GM20431 (cell line): ENCODE measurements at regions not wholly inside any gene's neighbourhood (a gene's known extent, or its start where the extent isn't known, plus 50 kb on each side); places are given as distances from the start of the nearest gene placed in this dataset.
"Not testable (repeated sequence)": the region's sequence is repeated elsewhere in the genome, so short reads cannot be mapped to it uniquely, and the experiment has no call there.

Experiments
- in situ Hi-C: fragments of 300-500 bp; cut with MseI, MboI; formaldehyde crosslinking; loops from one replicate; pipeline ENCODE4 v1.15.0; 2020; ENCODE audit warnings: low sequenced_read_pairs; ENCODE audit not compliant: unreplicated experiment

DNA sequence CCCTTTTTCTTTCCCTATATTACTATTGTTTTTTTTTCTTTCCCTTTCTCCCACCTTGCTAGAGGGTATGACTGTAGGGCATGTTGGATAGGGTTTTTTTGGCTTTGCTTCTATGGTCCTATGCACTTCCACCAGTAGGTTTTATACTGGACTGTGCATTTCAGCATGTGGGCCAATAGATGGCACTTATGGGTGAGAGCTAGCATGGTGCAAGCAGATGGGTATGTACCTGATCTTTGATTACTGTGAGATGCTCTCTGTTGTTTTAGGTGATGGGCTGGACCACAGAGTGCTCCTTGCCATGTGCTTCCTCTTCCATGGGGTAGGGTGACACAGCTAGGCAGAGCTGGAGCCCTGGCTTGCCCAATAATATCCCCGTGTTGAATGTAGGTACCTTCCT lies 128.5 kb upstream of the CHD6 start:
- in situ Hi-C loops: loop anchor here (25.0 kb wide), 3 partner anchors 291 to 1666 kb away; partner anchors contain the start of gene PTPRT

DNA sequence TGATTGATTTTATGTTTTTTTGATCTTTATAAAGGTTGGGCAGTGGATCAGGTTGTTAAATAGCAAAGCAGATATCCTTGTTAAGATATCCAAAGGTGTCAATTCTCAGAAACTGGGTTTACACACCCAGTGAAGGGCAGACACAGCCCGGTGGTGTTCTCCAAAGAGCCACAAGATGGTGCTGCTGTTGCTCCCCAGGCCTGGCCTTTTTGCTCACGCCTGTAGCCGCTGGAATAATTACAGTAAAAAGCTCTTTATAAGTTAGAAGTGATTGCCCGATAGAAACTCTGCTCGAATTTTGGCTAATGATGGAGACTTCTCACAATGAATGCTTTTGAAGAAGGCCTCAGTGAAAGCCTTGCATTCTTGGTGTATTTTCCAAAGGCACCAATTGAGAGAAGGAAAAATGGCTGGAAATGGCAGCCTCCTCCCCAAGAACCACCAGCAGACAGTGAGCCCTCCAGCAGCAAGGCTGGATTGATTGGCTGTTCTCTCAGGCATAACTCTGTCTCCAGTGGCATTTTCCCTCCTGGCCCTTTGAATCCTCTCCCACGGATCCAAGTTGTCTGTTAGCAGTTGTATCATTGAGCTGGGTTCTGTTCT lies 120.5 kb upstream of the CHD6 start:
- in situ Hi-C loops: loop anchor here (25.0 kb wide), 3 partner anchors 299 to 1674 kb away; partner anchors contain the start of gene PTPRT

DNA sequence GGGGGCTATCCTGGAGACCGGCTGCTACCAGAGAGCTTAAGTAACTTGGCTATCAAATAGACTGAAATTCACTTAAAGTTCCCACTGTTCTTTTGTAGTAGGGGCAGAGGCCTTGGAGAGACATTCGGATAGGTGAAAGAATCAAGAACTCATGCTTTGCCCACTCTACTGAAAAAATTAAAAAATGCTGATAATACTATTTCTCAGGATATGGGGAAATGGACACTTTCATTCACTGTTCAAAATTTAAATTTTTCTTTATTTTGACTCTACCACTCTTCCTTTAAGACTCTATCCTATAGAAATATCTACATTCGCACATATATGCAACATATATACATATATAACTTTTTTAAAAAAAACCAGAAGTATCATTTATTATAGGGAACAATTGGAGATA lies 117.8 kb upstream of the CHD6 start:
- in situ Hi-C loops: loop anchor here (25.0 kb wide), 3 partner anchors 301 to 1676 kb away; partner anchors contain the start of gene PTPRT

DNA sequence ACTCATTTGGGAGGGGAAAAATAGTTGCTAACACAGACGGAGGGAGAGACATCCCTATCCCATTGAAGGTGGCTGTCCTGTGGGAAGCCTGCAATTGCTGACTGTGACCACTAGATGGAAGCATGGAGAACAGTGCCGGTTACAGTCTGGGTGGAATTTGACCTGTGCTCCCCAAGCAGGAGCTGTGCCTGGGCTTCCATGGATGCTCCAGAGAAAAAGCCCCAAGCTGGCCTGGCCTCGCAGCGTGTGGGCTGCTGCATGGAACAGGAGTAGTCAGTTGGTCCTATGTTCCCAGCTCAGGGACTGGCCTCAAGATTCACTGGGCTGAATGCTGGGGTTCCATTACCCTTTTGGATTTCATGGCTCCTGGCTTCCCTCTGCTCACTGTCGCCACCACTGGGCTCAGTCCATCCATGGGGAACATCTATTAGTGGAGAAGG lies 116.3 kb upstream of the CHD6 start:
- in situ Hi-C loops: loop anchor here (25.0 kb wide), 3 partner anchors 303 to 1678 kb away; partner anchors contain the start of gene PTPRT

DNA sequence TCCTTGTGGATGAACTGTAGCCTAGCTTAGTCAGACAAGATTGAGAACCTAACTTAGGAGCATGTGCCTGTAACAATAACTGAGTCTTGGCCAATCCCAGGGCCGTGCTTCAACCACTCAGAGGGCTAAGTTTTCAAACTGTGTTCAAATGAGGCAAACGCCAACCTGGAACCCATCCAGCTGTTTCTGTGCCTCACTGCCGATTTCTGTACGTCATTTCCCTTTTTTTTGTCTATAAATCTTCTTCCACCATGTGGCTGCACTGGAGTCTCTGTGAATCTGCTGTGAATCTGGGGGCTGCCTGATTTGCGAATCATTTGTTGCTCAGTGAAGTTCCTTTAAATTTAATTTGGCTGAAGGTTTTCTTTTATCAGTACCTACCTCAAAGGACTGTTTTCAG lies 115.0 kb upstream of the CHD6 start:
- in situ Hi-C loops: loop anchor here (25.0 kb wide), 3 partner anchors 304 to 1679 kb away; partner anchors contain the start of gene PTPRT

DNA sequence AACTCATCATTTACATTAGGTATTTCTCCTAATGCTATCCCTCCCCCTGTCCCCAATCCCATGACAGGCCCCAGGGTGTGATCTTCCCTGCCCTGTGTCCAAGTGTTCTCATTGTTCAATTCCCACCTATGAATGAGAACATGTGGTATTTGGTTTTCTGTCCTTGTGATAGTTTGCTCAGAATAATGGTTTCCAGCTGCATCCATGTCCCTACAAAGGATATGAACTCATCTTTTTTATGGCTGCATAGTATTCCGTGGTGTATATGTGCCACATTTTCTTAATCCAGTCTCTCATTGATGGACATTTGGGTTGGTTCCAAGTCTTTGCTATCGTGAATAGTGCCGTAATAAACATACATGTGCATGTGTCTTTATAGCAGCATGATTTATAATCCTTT lies 113.0 kb upstream of the CHD6 start:
- in situ Hi-C loops: loop anchor here (25.0 kb wide), 3 partner anchors 306 to 1681 kb away; partner anchors contain the start of gene PTPRT

DNA sequence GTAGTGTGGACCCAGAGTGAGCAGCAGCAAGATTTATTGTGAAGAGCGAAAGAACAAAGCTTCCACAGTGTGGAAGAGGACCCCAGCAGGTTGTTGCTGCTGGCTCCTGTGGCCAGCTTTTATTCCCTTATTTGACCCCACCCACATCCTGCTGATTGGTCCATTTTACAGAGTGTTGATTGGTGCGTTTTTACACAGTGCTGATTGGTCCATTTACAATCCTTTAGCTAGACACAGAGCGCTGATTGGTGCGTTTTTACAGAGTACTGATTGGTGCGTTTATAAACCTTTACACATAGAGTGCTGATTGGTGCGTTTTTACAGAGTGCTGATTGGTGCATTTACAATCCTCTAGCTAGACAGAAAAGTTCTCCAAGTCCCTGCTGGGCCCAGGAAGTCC lies 109.5 kb upstream of the CHD6 start:
- in situ Hi-C loops: loop anchor here (25.0 kb wide), 3 partner anchors 310 to 1685 kb away; partner anchors contain the start of gene PTPRT

DNA sequence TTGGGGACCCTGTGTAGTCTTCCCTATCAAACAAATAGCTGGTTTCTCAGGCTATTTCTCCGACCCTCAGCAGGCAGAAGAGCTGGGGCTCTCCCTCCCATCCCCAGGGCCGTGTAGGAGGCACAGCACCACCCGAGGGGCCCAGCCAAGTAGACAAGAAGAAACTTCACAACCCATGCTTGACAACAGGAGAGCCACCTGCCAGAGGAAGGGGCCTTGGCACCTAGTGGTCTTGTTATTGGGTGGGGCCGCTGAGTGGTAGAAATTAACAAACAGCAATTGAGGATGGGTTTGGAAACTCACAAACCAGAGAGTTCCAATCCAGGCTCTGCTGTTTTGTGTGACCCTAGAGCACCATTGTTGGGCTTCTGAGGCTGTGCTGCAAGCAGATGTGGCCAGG lies 108.5 kb upstream of the CHD6 start:
- in situ Hi-C loops: loop anchor here (25.0 kb wide), 3 partner anchors 311 to 1686 kb away; partner anchors contain the start of gene PTPRT

DNA sequence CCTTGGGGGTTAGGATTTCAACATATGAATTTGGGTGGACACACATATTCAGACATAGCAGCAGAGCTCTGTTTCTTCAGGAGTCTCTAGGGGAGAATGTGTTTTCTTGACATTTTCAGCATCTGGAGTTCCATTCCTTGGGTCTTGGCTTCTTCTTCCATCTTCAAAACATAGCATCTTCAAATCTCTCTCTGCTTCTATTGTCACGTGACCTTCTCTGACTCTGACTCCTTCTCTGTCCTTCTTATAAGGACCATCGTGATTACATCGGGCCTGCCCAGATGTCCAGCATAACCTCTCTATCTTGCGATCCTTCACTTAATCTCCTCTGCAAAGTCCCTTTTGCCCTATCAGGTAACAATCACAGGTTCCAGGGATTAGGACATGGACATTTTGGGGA lies 101.0 kb upstream of the CHD6 start:
- in situ Hi-C loops: no loop called here

DNA sequence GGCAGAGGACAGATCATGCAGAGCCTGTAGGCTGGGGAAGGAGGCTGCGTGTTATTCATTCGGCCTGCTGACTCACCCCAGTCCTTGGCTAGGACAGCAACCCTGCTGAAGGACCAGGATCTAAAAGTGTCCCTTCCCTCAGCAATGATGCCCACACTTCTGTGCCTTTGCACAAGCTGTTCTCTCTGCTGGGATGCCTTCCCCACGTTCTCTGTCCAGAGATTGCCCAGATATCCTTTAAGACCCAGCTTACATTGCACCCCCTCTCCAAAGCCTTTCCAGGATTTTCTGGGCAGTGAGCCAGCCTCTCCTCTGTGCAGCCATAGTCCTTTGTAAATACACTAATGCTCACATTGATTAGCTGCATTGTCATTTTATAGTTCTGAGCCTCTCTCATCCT lies 99.3 kb upstream of the CHD6 start:
- in situ Hi-C loops: no loop called here

DNA sequence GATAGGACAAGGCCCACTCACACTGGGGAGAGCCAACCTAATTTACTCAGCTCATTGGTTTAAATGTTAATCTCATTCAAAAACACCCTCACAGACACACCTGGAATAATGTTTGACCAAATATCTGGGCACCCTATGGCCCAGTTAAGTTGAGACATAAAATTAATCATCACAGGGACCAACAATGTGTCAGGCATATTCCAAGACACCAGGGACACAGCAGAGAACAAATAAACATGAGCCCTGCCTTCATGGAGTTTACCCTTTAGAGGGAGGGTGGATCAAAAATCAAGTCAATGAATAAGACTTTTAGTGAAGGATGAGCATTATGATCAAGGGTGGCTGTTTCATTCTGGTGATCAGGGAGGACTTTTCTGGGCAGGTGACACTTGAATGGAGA lies 98.7 kb upstream of the CHD6 start:
- in situ Hi-C loops: no loop called here

DNA sequence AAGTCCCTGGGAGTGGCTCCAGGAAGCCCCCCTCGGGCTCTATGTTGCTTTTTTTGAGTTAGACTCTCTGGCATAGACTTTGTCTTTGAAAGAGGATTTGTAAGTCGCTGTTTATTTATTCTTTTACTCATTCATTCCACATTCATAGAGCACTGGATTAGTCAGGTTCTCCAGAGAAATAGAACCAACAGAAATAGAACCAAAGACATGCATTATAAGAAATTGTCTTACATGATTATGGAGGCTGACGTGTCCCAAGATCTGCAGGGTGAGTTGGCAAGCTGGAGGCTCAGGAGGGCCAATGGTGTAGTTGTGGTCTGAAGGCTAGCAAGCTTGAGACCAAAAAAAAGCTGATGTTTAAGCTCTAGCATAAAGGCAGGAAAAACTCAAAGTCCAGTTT lies 98.3 kb upstream of the CHD6 start:
- in situ Hi-C loops: no loop called here

DNA sequence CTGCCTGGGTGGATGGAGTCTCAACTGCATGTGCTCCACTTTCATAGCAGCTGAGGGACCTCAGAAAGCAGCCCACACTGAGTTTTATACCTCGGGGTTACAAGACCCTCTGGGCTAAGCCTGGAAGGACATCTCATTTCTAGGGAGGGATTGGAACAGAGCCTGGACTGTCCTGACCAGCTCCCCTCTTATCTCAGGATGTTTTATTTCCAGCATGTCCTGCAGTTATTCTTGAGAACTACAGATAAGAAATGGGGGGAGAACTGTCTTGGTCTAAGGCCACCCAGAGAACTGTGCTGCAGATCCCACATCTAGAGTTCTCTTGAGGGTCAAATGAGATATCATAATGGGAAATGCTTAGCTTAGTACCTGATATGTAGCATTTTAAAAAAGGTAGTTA lies 97.3 kb upstream of the CHD6 start:
- in situ Hi-C loops: no loop called here

DNA sequence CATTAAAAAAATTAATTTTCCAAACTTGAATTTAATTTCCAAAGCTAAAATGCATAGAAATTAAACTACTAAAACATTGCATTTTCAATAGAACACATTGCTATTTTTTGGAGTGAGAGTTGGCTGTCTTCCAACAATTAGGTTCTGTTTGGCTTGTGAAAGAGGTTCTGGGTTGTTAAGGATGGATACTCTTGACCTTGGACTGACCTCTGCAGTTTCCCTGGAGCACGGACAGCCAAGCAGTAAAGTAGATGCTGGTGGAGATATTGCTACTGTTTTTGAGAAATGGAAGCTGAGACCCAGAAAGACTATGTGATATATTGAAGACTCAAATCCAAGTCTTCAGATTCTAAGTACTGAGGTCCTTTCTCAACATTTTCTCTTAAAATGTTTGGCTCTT lies 95.9 kb upstream of the CHD6 start:
- in situ Hi-C loops: no loop called here

DNA sequence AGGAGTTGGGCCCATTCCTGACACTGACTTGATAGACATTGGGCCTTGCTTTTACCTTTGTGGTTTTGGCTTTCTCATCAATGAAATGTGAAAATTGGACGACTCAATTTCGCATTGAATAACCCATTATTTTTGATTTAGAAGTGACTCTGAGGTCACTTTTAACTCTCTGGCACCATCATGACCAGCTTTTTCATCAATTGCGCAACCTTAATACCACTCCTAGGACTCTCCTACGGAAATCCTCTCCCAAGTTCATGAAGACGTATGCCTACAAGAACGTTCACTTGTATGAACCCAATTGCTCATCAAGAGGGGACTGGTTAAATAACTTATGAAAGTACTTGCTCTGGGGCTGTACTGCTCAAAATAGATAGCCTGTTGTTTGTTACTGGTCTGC lies 86.7 kb upstream of the CHD6 start:
- in situ Hi-C loops: no loop called here

DNA sequence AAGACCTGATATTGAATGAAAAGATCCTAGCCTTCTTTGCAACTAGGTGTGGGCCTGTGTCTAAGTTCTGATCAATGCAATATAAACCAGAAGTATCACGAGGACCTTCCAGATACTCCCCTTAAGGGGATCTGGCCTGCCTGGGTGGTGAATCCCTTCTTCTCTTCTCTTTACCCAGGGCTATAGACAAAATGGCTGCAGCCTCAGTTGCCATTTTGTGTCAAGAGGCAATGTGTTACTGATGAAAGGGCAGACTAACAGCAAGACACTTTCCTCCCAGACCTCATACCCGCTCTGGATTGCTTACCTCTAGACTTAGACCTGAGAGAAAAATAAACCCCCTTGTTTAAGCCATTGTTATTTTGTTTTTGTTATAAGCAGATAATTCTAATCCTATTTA lies 84.5 kb upstream of the CHD6 start:
- in situ Hi-C loops: no loop called here

DNA sequence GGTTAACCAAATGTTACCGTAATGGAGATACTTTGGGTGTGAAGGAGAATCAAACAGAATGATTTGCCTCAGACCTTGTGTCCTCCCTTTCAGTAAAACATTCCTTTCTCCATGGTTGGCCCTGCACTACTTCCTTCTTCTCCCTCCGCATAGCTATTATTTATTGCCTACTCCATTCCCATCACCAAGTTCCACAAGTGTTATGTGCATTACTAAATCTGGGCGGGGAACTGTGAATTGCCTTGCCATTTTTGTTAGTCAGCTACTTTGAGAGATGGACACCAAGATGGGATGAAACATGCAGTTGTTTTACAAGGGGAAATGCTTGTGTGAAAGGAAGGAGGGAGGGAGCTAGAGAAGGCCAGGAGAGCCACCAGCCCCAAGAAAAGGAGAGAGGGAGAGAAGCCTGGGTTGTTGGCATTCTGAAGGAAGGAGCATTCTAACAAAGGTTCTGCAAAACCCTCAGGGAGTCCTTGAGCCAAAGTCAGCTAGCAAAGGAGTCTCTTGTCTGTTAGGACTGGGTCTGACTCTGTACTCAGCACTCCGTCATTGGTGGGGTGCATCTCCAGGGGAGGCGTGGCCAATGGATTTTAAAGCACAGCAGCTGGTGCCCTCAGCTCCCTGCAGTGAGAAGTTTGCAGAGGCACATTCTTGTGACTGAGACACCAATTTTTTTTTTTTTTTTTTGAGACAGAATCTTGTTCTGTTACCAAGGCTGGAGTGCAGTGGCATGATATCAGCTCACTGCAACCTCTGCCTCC lies 83.6 kb upstream of the CHD6 start:
- in situ Hi-C loops: no loop called here

DNA sequence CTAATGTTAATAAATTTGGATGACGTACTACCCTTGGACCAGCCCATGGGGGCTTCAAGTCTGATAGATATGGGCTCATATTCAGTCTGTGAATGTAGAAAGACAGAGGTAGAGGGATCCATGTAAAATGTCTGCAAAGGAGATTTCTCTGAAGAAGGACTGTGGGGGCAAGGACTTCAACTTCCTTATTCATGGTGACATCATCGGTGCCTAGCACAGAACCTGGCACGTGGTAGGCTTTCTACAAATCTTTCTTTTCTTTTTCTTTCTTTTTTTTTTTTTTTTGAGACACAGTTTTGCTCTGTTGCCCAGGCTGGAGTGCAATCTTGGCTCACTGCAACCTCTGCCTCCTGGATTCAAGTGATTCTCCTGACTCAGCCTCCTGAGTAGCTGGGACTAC lies 81.5 kb upstream of the CHD6 start:
- in situ Hi-C loops: not testable (repeated sequence)

DNA sequence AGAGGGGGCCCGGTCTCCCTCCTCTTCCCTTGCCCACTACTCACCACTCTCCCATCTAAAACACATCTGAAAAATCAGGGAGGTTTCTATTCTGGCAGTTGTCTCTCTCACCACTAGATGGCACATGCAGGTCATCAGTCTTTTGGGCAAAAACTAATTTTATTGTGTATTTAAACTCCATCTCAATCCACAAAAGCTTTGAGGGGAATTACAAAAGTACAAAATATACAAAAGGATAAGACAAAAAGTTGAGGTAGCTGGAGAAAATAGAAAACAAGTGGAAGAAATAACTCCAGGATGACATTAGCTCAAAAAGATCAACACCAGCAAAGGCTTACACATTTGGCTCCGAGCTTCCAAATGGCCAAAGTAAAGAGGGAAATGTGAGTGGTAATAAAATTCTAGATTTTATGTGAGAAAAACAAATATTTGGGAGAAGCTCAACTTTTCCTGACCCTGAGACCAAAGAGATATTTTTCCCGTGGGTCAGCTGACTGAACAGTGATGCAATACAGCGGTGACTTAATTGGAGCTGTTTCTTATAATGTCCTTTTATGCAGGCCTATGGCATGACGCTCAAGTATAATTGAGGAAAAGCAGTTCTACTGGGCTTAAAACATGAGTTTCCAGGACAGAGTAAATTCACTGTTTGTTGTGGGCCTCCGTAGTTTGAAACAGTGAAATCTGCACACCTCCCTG lies 79.8 kb upstream of the CHD6 start:
- in situ Hi-C loops: no loop called here

DNA sequence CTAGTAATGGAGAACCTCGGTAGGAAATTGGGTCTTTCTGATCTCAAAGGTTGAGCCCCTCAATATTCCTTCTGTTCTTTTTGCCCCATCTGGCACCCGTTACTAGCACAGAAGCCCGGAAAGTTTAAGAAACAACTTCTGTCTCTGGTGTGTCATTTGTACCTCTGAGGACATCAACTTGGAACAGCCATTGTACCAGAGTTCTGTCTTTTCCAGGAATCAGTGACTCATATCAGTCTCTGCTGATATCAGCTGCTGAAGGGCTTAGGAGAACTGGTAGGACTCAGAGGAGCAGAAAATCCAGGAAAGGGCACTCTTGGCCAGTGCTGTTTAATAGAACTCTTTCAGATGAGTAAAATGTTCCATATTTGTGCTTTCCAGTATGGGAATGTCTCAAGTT lies 78.3 kb upstream of the CHD6 start:
- in situ Hi-C loops: no loop called here

DNA sequence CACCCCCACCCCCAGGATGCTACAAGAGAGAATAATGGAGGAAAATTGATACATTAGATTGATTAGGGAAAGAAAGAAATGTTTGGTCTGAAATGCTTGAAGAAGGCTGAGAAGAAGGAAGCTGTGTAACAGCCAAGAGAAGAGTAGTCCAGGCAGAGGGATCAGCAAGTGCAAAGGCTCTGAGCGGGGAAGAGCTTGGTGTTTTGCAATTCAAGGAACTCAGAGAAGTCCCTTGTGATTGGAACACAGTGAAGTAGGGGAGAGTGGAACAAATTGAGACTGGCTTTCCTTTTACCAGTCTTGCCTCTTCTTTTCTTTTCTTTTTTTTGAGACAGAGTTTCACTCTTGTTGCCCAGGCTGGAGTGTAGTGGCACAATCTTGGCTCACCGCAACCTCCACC lies 76.6 kb upstream of the CHD6 start:
- in situ Hi-C loops: no loop called here
